PC-9 (cell line): ENCODE measurements at regions not wholly inside any gene's neighbourhood (a gene's known extent, or its start where the extent isn't known, plus 50 kb on each side); places are given as distances from the start of the nearest gene placed in this dataset.
A peak's percentile ranks its signal among the peaks of the same experiment; 100 is the strongest.

Experiments
- BruUV-seq: library from RNA; stranded (reverse); fragments of 400-500 nt; replicated peaks from 2 replicates; lab custom pipeline; 2021; lab: Mats Ljungman, UMichigan
- CTCF ChIA-PET: fragments of 300-600 bp; sonication (Branson Sonifier 250); formaldehyde crosslinking; loops from one replicate; lab custom pipeline; 2022; ENCODE audit warnings: antibody characterized with exemption; lab: Charles Lee
- POLR2A ChIA-PET: fragments of 300-600 bp; sonication (Branson Sonifier 250); formaldehyde crosslinking; loops from one replicate; lab custom pipeline; 2022; ENCODE audit warnings: antibody characterized with exemption; ENCODE audit not compliant: unreplicated experiment; lab: Charles Lee
- DNase-seq, 2 experiments: peaks; one replicate each; pipeline versions ENCODE4 v3.0.0 to v3.0.0-alpha.2; 2015 to 2022; ENCODE audit warnings: mixed read lengths in 1 of 2
- H2AFZ ChIP-seq: fragments of 200-600 bp; sonication (generic); 2 replicates; pipeline ENCODE4 v1.8.1; 2017; ENCODE audit warnings: antibody characterized with exemption
- H3F3A ChIP-seq: fragments of 200-600 bp; sonication (generic); 2 replicates; pipeline ENCODE4 v1.8.1; 2017; ENCODE audit warnings: antibody characterized with exemption, mild to moderate bottlenecking, low read depth; ENCODE audit not compliant: insufficient read depth
- H3K27ac ChIP-seq: fragments of 200-600 bp; sonication (generic); 2 replicates; pipeline ENCODE4 v1.6.1; 2016; ENCODE audit warnings: mixed run types
- H3K27me3 ChIP-seq: fragments of 200-600 bp; sonication (generic); 2 replicates; pipeline ENCODE4 v1.6.1; 2016; ENCODE audit warnings: low read depth, mixed run types; ENCODE audit not compliant: insufficient read depth
- H3K36me3 ChIP-seq: fragments of 200-600 bp; sonication (generic); 2 replicates; pipeline ENCODE4 v1.6.1; 2016; ENCODE audit warnings: low read depth, mixed run types
- H3K4me1 ChIP-seq: fragments of 200-600 bp; sonication (generic); replicated peaks from 2 replicates; pipeline ENCODE4 v1.6.1; 2016; ENCODE audit warnings: mixed run types; ENCODE audit not compliant: insufficient read depth
- H3K4me2 ChIP-seq: fragments of 200-600 bp; sonication (generic); 2 replicates; pipeline ENCODE4 v1.6.1; 2017; ENCODE audit warnings: mixed run types
- H3K4me3 ChIP-seq: fragments of 200-600 bp; sonication (generic); 2 replicates; pipeline ENCODE4 v1.6.1; 2016; ENCODE audit warnings: mixed run types
- H3K79me2 ChIP-seq: fragments of 200-600 bp; sonication (generic); 2 replicates; pipeline ENCODE4 v1.6.1; 2017; ENCODE audit warnings: low read depth, mixed run types
- H3K9me2 ChIP-seq: fragments of 200-600 bp; sonication (generic); 2 replicates; pipeline ENCODE4 v1.8.1; 2017; ENCODE audit warnings: mild to moderate bottlenecking; ENCODE audit not compliant: insufficient read depth
- H3K9me3 ChIP-seq: fragments of 200-600 bp; sonication (generic); 2 replicates; pipeline ENCODE4 v1.8.1; 2016; ENCODE audit warnings: low read depth; ENCODE audit not compliant: insufficient read depth
- H4K20me1 ChIP-seq: fragments of 200-600 bp; sonication (generic); 2 replicates; pipeline ENCODE4 v1.8.1; 2017; ENCODE audit not compliant: insufficient read depth
- EZH2 ChIP-seq: fragments of 200-600 bp; sonication (generic); IDR thresholded peaks from 2 replicates; pipeline ENCODE4 v1.8.0; 2017; ENCODE audit warnings: antibody characterized with exemption, low read depth
- intact Hi-C: fragments of 100-400 bp; cut with micrococcal nuclease; formaldehyde crosslinking; loops from one replicate; pipeline ENCODE4 v1.10.0; 2022; ENCODE audit not compliant: unreplicated experiment
- TF ChIP-seq, protein P1 (sequence below): fragments of 200-600 bp; sonication (generic); conservative IDR thresholded peaks from 2 replicates; pipeline ENCODE4 v1.6.1; 2017; ENCODE audit warnings: mixed run types, antibody characterized with exemption, mild to moderate bottlenecking, moderate library complexity

DNA sequence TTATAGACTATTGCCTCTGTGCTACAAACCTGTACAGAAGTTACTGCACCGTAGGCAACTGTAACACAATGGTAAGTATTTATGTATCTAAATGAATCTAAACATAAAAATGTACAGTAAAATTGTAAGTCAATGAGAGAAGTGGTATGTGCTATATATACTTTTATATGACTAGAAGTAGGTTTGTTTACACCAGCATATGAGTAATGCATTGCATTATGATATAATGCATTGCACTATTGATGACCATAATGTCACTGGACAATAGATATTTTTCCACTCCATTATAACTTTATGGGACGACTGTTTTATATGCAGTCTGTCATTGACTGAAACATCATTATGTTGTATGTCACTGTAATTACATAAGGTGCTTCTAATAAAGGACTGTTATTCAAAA, 340.3 kb upstream of the SNX7 start:
- intact Hi-C loops: loop anchor here (5.0 to 10.0 kb wide), 3 partner anchors 319 to 1046 kb away; no protein-coding TSS in a partner anchor
- CTCF ChIA-PET: no interaction called here

DNA sequence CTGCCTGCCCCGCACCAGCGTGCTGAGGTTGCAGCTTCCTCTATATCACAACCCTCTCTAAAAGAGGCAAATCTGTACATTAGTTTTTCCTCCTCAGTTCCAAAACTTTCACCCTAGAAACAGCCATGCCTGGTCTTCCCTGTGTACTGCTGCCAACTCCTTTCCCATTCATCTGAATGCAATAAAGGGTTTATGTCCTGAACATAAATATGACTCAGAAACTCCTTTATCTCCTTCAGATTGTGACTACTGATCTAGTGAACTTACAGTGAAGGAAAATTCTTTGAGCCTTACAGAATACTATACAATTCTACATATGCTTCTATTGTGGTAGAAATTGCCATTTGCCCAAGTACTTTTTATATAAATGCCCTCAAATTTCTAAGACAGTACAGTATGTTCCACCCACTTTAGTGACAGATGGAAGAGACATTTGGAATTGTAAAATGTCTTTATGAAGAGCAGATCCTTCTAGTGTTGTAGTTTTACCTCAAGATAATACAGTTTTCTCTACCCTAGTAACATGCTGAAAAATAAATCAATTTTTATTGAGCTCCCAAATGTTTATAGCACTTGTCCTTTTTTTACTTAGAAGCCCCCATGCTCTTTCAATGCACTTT, 345.1 kb upstream of the SNX7 start:
- Histone ChIP-seq H4K20me1 (no peaks in the 10 kb centered on the region), H3K27ac (no peak overlapping the region), H3K9me2 (no peaks in the 10 kb centered on the region; the same call in 1 of the 2 replicates), H3K4me1 (peaks cover 4% of the 10 kb centered on the region), H3K4me2 (no peak overlapping the region), H3K4me3 (no peak overlapping the region), H3K9me3 (peaks cover 4% of the 10 kb centered on the region; the same call in 1 of the 2 replicates), H3K36me3 (no peaks in the 10 kb centered on the region), H3K27me3 (no peaks in the 10 kb centered on the region), H3K79me2 (no peaks in the 10 kb centered on the region), H2AFZ (no peak overlapping the region), H3F3A (no peaks in the 10 kb centered on the region)
- ChIA-PET POLR2A (no interaction called here), CTCF (no interaction called here)
- intact Hi-C loops: no loop called here
- DNase-seq: no peak
- BruUV-seq: no TSS peak
- no peak for TF ChIP-seq EZH2
- TF ChIP-seq, protein P1, sequence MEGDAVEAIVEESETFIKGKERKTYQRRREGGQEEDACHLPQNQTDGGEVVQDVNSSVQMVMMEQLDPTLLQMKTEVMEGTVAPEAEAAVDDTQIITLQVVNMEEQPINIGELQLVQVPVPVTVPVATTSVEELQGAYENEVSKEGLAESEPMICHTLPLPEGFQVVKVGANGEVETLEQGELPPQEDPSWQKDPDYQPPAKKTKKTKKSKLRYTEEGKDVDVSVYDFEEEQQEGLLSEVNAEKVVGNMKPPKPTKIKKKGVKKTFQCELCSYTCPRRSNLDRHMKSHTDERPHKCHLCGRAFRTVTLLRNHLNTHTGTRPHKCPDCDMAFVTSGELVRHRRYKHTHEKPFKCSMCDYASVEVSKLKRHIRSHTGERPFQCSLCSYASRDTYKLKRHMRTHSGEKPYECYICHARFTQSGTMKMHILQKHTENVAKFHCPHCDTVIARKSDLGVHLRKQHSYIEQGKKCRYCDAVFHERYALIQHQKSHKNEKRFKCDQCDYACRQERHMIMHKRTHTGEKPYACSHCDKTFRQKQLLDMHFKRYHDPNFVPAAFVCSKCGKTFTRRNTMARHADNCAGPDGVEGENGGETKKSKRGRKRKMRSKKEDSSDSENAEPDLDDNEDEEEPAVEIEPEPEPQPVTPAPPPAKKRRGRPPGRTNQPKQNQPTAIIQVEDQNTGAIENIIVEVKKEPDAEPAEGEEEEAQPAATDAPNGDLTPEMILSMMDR: no peak

More for the DNA sequence above, 340.3 kb upstream of the SNX7 start:
- peaks cover 17% of the 10 kb centered on the region; the same call in 1 of the 2 replicates for H3K36me3 ChIP-seq
- peaks cover 33% of the 10 kb centered on the region for H3F3A ChIP-seq
- H3K27me3 ChIP-seq: no peaks in the 10 kb centered on the region
- no TSS peak for BruUV-seq
- no peak overlapping the region for H3K4me3 ChIP-seq
- no peak overlapping the region for H3K27ac ChIP-seq
- no peak overlapping the region for H2AFZ ChIP-seq
- H3K9me3 ChIP-seq: peaks cover 17% of the 10 kb centered on the region
- peak in 1 of 2 experiments; percentile 11 for DNase-seq
- no peak overlapping the region for H3K4me2 ChIP-seq
- no peaks in the 10 kb centered on the region for H4K20me1 ChIP-seq
- POLR2A ChIA-PET: no interaction called here
- H3K9me2 ChIP-seq: no peaks in the 10 kb centered on the region
- peaks cover 48% of the 10 kb centered on the region for H3K4me1 ChIP-seq
- no peaks in the 10 kb centered on the region for H3K79me2 ChIP-seq
- TF ChIP-seq EZH2: no peak
- TF ChIP-seq, protein P1: no peak

GRCh38 chr1:98315309-98315708, 346.2 kb upstream of the SNX7 start:
- Histone ChIP-seq H3K36me3 (no peaks in the 10 kb centered on the region), H4K20me1 (no peaks in the 10 kb centered on the region), H3K9me2 (no peaks in the 10 kb centered on the region; the same call in 1 of the 2 replicates), H3K79me2 (no peaks in the 10 kb centered on the region), H3K4me2 (no peak overlapping the region), H3K27me3 (no peaks in the 10 kb centered on the region), H3F3A (no peaks in the 10 kb centered on the region), H3K4me3 (no peak overlapping the region), H3K9me3 (peaks cover 5% of the 10 kb centered on the region), H3K27ac (no peak overlapping the region), H2AFZ (no peak overlapping the region), H3K4me1 (peaks cover 4% of the 10 kb centered on the region; the same call in 1 of the 2 replicates)
- no peak for DNase-seq
- TF ChIP-seq EZH2: no peak
- TF ChIP-seq, protein P1: no peak
- intact Hi-C loops: no loop called here
- BruUV-seq: no TSS peak
- POLR2A ChIA-PET: interaction anchor here (0.6 kb wide), 1 partner anchor 148 kb away, joined by 3 read pairs; no protein-coding TSS in a partner anchor
- CTCF ChIA-PET: no interaction called here
